ENCODE measurements at regions not wholly inside any gene's neighbourhood (a gene's known extent, or its start where the extent isn't known, plus 50 kb on each side); places are given as distances from the start of the nearest gene placed in this dataset.

DNA sequence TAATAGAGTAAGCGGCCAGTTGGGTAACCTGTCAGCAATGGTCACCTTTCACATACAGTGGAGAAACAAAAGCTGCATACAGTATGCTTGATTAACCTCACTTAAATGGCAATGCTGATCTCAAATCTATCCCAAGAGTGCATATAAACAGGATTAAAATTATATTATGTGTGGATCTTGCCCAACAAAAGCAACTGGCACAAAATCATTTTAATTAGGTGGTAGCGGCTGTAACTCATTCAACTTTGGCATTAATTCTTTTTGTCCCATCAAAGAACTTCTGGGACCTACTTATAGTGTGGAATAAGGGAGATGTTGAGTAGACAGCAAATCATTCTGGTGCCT, 167.8 kb upstream of the VRK2 start:
- peaks cover 18% of the 10 kb centered on the region for H3K4me1 Mint-ChIP-seq
- ChIA-PET CTCF (no interaction called here), POLR2A (no interaction called here)
- peaks cover 3% of the 10 kb centered on the region for H3K9me3 Mint-ChIP-seq
- no peaks in the 10 kb centered on the region for H3K36me3 Mint-ChIP-seq (ENCODE audit: low read depth)
- TF ChIP-seq, protein P1, sequence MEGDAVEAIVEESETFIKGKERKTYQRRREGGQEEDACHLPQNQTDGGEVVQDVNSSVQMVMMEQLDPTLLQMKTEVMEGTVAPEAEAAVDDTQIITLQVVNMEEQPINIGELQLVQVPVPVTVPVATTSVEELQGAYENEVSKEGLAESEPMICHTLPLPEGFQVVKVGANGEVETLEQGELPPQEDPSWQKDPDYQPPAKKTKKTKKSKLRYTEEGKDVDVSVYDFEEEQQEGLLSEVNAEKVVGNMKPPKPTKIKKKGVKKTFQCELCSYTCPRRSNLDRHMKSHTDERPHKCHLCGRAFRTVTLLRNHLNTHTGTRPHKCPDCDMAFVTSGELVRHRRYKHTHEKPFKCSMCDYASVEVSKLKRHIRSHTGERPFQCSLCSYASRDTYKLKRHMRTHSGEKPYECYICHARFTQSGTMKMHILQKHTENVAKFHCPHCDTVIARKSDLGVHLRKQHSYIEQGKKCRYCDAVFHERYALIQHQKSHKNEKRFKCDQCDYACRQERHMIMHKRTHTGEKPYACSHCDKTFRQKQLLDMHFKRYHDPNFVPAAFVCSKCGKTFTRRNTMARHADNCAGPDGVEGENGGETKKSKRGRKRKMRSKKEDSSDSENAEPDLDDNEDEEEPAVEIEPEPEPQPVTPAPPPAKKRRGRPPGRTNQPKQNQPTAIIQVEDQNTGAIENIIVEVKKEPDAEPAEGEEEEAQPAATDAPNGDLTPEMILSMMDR (IDR thresholded peaks at IDR 0.05): no peak
- intact Hi-C loops (cut with micrococcal nuclease): no loop called here
- no peaks in the 10 kb centered on the region for H3K27me3 Mint-ChIP-seq
- ATAC-seq (ENCODE audit: low read depth) (no peak), DNase-seq (no peak)
- no peak overlapping the region for H3K27ac Mint-ChIP-seq
- no peak overlapping the region for H3K4me3 Mint-ChIP-seq

DNA sequence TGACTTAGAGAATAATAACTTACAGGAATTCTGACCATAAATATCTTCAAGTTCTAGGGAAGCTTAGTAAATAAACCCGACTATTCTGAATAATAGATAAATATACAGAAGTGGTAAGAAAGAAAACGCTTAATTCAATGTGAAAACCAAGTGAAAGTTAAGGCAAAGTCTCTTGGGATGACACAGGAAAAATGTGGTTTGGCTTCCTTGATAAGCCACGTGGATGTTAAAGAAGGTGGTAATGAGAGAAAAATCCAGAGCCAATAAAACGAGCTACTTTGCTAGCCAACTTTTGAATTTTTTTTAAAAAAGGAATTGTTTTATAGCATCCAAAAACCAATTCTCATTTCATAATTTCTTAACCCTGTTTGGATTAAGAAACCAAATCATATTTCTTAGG, 166.2 kb upstream of the VRK2 start:
- intact Hi-C loops (cut with micrococcal nuclease): no loop called here
- H3K27ac Mint-ChIP-seq: no peak overlapping the region
- POLR2A ChIA-PET: no interaction called here
- H3K36me3 Mint-ChIP-seq (ENCODE audit: low read depth): no peaks in the 10 kb centered on the region
- CTCF ChIA-PET: no interaction called here
- H3K4me3 Mint-ChIP-seq: no peak overlapping the region
- H3K9me3 Mint-ChIP-seq: peaks cover 3% of the 10 kb centered on the region
- ATAC-seq (ENCODE audit: low read depth) (no peak), DNase-seq (no peak)
- TF ChIP-seq, protein P1 (IDR thresholded peaks at IDR 0.05): no peak
- H3K4me1 Mint-ChIP-seq: peaks cover 18% of the 10 kb centered on the region
- no peaks in the 10 kb centered on the region for H3K27me3 Mint-ChIP-seq

DNA sequence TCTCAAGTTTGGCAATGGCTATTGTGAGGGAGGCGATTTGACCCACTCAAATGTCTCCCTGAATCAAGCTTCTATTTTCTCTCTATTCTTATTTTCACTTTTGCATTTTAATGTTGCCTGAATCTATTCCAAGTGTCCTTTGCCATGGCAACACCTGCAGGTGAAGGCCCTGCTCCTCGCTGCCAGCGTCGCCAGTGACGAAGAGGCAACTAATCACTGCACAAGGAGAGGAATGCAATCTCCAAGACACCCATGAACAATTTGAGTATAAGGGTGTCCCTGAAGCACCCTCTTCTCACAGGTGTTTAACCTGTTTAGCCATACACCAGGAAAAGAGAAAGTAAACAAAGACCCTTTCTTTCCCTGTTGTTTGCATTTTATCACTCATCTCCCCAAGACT, 165.6 kb upstream of the VRK2 start:
- DNase-seq (no peak), ATAC-seq (ENCODE audit: low read depth) (no peak)
- no peak overlapping the region for H3K4me3 Mint-ChIP-seq
- ChIA-PET CTCF (no interaction called here), POLR2A (no interaction called here)
- H3K4me1 Mint-ChIP-seq: peaks cover 15% of the 10 kb centered on the region
- TF ChIP-seq, protein P1 (IDR thresholded peaks at IDR 0.05): no peak
- H3K9me3 Mint-ChIP-seq: no peaks in the 10 kb centered on the region
- no peaks in the 10 kb centered on the region for H3K36me3 Mint-ChIP-seq (ENCODE audit: low read depth)
- no peak overlapping the region for H3K27ac Mint-ChIP-seq
- intact Hi-C loops (cut with micrococcal nuclease): no loop called here
- H3K27me3 Mint-ChIP-seq: no peaks in the 10 kb centered on the region

DNA sequence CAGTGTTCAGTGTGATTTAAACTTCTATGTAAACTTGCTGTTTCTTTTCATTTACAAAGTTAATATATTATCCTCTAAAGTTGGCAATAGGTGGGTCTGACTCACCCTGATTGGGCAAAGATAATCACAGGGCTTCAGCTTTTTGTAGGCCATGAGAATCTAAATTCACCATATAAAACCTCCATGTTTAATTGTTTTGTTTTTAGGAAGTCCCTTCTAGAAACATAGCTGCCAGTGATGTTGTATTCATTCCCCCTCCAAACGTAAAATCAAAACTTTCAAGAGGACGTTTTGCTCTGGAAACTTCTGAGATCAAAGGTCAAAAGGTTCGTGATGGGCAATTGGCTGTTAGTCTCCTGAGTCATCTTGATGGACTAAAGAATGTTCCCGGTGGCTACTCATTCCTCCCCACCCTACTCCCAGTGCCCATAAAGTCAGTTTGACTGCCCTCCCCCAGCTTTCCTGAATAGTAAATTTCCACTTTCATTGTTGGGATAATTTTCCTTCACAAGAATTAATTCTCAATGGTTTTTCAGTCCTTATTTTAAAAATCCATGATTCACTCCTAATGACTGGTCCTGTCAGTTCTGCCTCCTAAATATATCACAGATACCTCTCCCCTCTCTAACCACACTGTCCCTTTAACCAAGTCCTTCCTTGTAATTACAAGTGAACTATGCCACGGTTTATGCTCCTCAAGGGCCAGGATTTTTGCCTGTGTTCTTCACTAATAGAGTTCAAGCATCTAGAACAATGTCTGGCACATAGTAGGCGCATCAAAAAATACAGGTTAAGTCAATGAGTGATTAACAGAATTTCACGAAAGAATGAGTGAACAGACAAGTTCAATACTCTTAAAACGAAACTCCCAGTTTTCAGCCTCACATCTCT, 164.4 kb upstream of the VRK2 start:
- Mint-ChIP-seq H3K9me3 (no peaks in the 10 kb centered on the region), H3K27ac (no peak overlapping the region), H3K4me1 (peaks cover 4% of the 10 kb centered on the region), H3K4me3 (no peak overlapping the region), H3K36me3 (ENCODE audit: low read depth) (no peaks in the 10 kb centered on the region), H3K27me3 (no peaks in the 10 kb centered on the region)
- ATAC-seq (ENCODE audit: low read depth) (no peak), DNase-seq (no peak)
- ChIA-PET CTCF (no interaction called here), POLR2A (no interaction called here)
- TF ChIP-seq, protein P1 (IDR thresholded peaks at IDR 0.05): no peak
- intact Hi-C loops (cut with micrococcal nuclease): no loop called here

DNA sequence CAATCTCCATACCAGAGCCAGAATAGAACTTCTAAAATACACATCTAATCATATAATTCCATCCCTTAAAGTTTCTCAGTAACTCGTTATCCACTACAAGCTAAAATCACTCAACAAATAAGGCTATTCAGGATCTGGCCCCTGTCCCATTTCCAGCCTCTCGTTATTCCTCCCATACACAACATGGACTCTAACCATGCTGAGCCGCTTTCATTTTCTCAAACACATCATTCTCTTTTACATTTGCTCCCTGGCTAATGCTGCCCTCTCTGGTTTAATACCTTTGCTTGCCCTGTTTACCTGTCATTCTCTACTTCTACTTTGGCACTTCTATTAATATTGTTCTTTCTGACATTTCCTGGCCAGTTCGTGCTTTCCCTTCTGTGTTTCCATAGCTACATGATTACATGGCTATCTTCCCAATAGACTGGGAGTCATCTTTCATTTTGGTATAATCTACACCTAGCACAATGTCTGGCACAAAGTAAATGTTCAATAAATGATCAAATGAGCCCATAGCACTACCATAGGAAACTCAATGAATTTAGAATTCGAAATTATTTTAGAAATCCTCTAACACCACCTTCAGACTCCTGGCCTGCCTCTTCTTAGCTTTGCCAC, 163.6 kb upstream of the VRK2 start:
- Mint-ChIP-seq H3K27ac (no peak overlapping the region), H3K36me3 (ENCODE audit: low read depth) (no peaks in the 10 kb centered on the region), H3K27me3 (no peaks in the 10 kb centered on the region), H3K4me3 (no peak overlapping the region), H3K4me1 (peaks cover 3% of the 10 kb centered on the region), H3K9me3 (no peaks in the 10 kb centered on the region)
- POLR2A ChIA-PET: no interaction called here
- no peak for DNase-seq
- TF ChIP-seq, protein P1 (IDR thresholded peaks at IDR 0.05): no peak
- intact Hi-C loops (cut with micrococcal nuclease): no loop called here
- CTCF ChIA-PET: no interaction called here
- ATAC-seq (ENCODE audit: low read depth): no peak

Measured in activated B cell treated with CpG ODN at 0.5 μM for 24 hours (primary cell).